ENCODE measurements at regions not wholly inside any gene's neighbourhood (a gene's known extent, or its start where the extent isn't known, plus 50 kb on each side); places are given as distances from the start of the nearest gene placed in this dataset.

DNA sequence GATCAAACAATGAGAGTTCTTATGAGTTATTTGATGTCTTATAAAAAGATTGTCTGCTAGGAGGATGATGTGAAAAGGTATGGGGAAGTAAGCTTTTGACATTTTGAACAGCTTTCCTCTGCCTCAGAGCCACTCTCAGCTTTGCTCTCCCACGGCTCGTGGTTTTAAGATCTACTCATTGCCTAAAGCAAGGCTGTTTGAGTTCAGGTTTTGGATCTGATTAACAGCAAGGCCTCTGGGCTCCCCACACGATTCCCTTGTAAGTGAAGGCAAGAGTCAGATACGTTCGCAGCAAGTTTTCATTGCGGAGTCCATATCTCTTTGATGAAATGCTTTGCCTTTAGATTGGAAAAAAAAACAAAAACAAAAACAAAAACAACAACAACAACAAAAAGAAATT is 515.0 kb upstream of the SALL1 start:
- TF ChIP-seq, protein P1, sequence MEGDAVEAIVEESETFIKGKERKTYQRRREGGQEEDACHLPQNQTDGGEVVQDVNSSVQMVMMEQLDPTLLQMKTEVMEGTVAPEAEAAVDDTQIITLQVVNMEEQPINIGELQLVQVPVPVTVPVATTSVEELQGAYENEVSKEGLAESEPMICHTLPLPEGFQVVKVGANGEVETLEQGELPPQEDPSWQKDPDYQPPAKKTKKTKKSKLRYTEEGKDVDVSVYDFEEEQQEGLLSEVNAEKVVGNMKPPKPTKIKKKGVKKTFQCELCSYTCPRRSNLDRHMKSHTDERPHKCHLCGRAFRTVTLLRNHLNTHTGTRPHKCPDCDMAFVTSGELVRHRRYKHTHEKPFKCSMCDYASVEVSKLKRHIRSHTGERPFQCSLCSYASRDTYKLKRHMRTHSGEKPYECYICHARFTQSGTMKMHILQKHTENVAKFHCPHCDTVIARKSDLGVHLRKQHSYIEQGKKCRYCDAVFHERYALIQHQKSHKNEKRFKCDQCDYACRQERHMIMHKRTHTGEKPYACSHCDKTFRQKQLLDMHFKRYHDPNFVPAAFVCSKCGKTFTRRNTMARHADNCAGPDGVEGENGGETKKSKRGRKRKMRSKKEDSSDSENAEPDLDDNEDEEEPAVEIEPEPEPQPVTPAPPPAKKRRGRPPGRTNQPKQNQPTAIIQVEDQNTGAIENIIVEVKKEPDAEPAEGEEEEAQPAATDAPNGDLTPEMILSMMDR (IDR thresholded peaks at IDR 0.05; ENCODE audit: control extremely low read depth, extremely low read depth, low read depth, missing control alignments) = no peak
- no peak for DNase-seq (ENCODE audit: extremely low spot score)
- ChIA-PET CTCF (interaction anchor here (1.8 kb wide), 1 partner anchor 14 kb away, joined by 4 read pairs; no protein-coding TSS in a partner anchor), POLR2A (no interaction called here)

DNA sequence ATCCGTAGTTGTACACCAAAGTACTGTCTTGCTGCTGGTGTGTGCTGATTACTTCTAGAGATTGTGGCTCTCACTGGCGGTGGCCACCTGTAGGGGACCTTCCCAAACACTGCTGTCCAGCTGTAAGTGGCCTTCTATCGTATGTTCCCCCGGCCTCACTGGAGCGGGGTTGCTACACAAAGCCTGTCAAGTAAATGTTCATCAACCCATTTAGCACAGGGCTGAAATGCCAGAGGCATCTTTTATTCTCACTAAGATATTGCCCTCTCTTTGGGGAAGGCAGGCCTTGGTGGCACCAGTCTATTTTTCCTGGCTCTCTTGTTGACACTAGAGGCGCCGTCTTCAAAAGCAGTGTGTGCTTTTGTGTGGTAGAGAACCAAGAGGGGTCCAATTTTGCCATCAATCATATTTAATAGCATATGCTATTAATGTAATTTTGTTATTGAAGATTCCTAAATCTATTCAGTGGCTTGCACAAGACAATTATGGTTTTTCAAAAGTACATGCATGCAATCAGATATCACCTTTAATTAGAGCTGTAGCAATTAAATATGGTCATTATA is 514.4 kb upstream of the SALL1 start:
- ChIA-PET CTCF (interaction anchor here (1.8 kb wide), 1 partner anchor 14 kb away, joined by 4 read pairs; no protein-coding TSS in a partner anchor), POLR2A (no interaction called here)
- DNase-seq (ENCODE audit: extremely low spot score) = no peak
- TF ChIP-seq, protein P1 (IDR thresholded peaks at IDR 0.05; ENCODE audit: control extremely low read depth, extremely low read depth, low read depth, missing control alignments) = no peak

GRCh38 chr16:51658531-51658930 is 507.5 kb upstream of the SALL1 start:
- CTCF ChIA-PET = no interaction called here
- TF ChIP-seq, protein P1 (IDR thresholded peaks at IDR 0.05; ENCODE audit: control extremely low read depth, extremely low read depth, low read depth, missing control alignments) = no peak
- POLR2A ChIA-PET = no interaction called here
- DNase-seq (ENCODE audit: extremely low spot score) = no peak

GRCh38 chr16:51657848-51658247 is 506.8 kb upstream of the SALL1 start:
- ChIA-PET POLR2A (no interaction called here), CTCF (no interaction called here)
- TF ChIP-seq, protein P1 (IDR thresholded peaks at IDR 0.05; ENCODE audit: control extremely low read depth, extremely low read depth, low read depth, missing control alignments) = no peak
- no peak for DNase-seq (ENCODE audit: extremely low spot score)

DNA sequence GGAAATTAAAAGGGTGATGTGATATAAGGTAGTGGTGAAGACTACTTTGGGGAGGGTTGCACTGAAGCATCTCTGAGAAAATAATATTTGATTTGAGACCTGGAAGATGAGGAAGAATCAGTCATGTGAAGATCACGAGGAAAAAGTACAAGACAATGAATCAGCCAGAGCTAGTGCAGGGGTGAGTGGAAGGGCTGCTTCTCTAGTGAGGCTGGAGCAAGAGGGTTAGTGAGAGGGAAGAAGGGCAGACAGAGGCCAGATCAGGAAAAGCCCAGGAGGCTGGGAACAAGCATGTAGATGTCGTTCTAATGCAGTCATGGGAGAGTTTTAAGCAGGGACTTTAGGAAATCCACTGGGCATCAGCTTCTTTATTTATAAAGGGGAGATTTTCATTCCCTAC is 504.2 kb upstream of the SALL1 start:
- TF ChIP-seq, protein P1 (IDR thresholded peaks at IDR 0.05; ENCODE audit: control extremely low read depth, extremely low read depth, low read depth, missing control alignments) = no peak
- CTCF ChIA-PET = interaction anchor here (1.3 kb wide), 1 partner anchor 9 kb away, joined by 4 read pairs; no protein-coding TSS in a partner anchor
- POLR2A ChIA-PET = no interaction called here
- no peak for DNase-seq (ENCODE audit: extremely low spot score)

- TF ChIP-seq, protein P1 (IDR thresholded peaks at IDR 0.05; ENCODE audit: control extremely low read depth, extremely low read depth, low read depth, missing control alignments) = no peak
- no peak for DNase-seq (ENCODE audit: extremely low spot score)
- POLR2A ChIA-PET = no interaction called here
- CTCF ChIA-PET = interaction anchor here (1.0 kb wide), 1 partner anchor 14 kb away, joined by 4 read pairs; no protein-coding TSS in a partner anchor
These were observed 500.0 kb upstream of the SALL1 start for GRCh38 chr16:51651061-51651466.

Data from GM10248 (cell line).